ENCODE measurements at regions not wholly inside any gene's neighbourhood (a gene's known extent, or its start where the extent isn't known, plus 50 kb on each side); places are given as distances from the start of the nearest gene placed in this dataset.

- no peak overlapping the region for H2AFZ ChIP-seq
- no peak overlapping the region for H3K4me2 ChIP-seq (ENCODE audit: low read length)
- no peaks in the 10 kb centered on the region for H3K79me2 ChIP-seq
- no peak overlapping the region for H3K9ac ChIP-seq
- H3K4me1 ChIP-seq: no peaks in the 10 kb centered on the region
- H3K27me3 ChIP-seq (ENCODE audit: control insufficient read depth, insufficient read depth, low read length): no peaks in the 10 kb centered on the region
- H3K36me3 ChIP-seq (ENCODE audit: control insufficient read depth, insufficient read depth, low read length): no peaks in the 10 kb centered on the region
- no peak overlapping the region for H3K27ac ChIP-seq
- H3K4me3 ChIP-seq (ENCODE audit: low read depth, low read length): no peak overlapping the region
- H3K9me3 ChIP-seq (ENCODE audit: control insufficient read depth, low read length): no peaks in the 10 kb centered on the region
- TF ChIP-seq CTCF (IDR thresholded peaks at IDR 0.05): no peak
These were observed 407.5 kb upstream of the MGAT4C start for GRCh38 chr12:86663716-86664115.

- no peaks in the 10 kb centered on the region for H3K9me3 ChIP-seq (ENCODE audit: control insufficient read depth, low read length)
- H3K36me3 ChIP-seq (ENCODE audit: control insufficient read depth, insufficient read depth, low read length): no peaks in the 10 kb centered on the region
- H2AFZ ChIP-seq: no peak overlapping the region
- H3K27me3 ChIP-seq (ENCODE audit: control insufficient read depth, insufficient read depth, low read length): no peaks in the 10 kb centered on the region
- no peak for TF ChIP-seq CTCF (IDR thresholded peaks at IDR 0.05)
- H3K9ac ChIP-seq: no peak overlapping the region
- no peaks in the 10 kb centered on the region for H3K4me1 ChIP-seq
- no peak overlapping the region for H3K27ac ChIP-seq
- no peaks in the 10 kb centered on the region for H3K79me2 ChIP-seq
- H3K4me3 ChIP-seq (ENCODE audit: low read depth, low read length): no peak overlapping the region
- H3K4me2 ChIP-seq (ENCODE audit: low read length): no peak overlapping the region
These were observed 407.0 kb upstream of the MGAT4C start for GRCh38 chr12:86663173-86663572.

- TF ChIP-seq CTCF (IDR thresholded peaks at IDR 0.05): no peak
- H3K9ac ChIP-seq: no peak overlapping the region
- H3K27ac ChIP-seq: no peak overlapping the region
- no peaks in the 10 kb centered on the region for H3K27me3 ChIP-seq (ENCODE audit: control insufficient read depth, insufficient read depth, low read length)
- no peaks in the 10 kb centered on the region for H3K4me1 ChIP-seq
- no peaks in the 10 kb centered on the region for H3K9me3 ChIP-seq (ENCODE audit: control insufficient read depth, low read length)
- no peaks in the 10 kb centered on the region for H3K36me3 ChIP-seq (ENCODE audit: control insufficient read depth, insufficient read depth, low read length)
- H3K79me2 ChIP-seq: no peaks in the 10 kb centered on the region
- no peak overlapping the region for H2AFZ ChIP-seq
- H3K4me2 ChIP-seq (ENCODE audit: low read length): no peak overlapping the region
- no peak overlapping the region for H3K4me3 ChIP-seq (ENCODE audit: low read depth, low read length)
These were observed 406.3 kb upstream of the MGAT4C start for GRCh38 chr12:86662464-86662863.

- H3K79me2 ChIP-seq: no peaks in the 10 kb centered on the region
- H2AFZ ChIP-seq: no peak overlapping the region
- no peak overlapping the region for H3K27ac ChIP-seq
- H3K27me3 ChIP-seq (ENCODE audit: control insufficient read depth, insufficient read depth, low read length): no peaks in the 10 kb centered on the region
- H3K4me2 ChIP-seq (ENCODE audit: low read length): no peak overlapping the region
- H3K36me3 ChIP-seq (ENCODE audit: control insufficient read depth, insufficient read depth, low read length): no peaks in the 10 kb centered on the region
- no peaks in the 10 kb centered on the region for H3K4me1 ChIP-seq
- no peak for TF ChIP-seq CTCF (IDR thresholded peaks at IDR 0.05)
- H3K9ac ChIP-seq: no peak overlapping the region
- H3K9me3 ChIP-seq (ENCODE audit: control insufficient read depth, low read length): no peaks in the 10 kb centered on the region
- H3K4me3 ChIP-seq (ENCODE audit: low read depth, low read length): no peak overlapping the region
These were observed 404.4 kb upstream of the MGAT4C start for GRCh38 chr12:86660488-86661147.

GRCh38 chr12:86659985-86660384 is 403.8 kb upstream of the MGAT4C start:
- H2AFZ ChIP-seq: no peak overlapping the region
- H3K36me3 ChIP-seq (ENCODE audit: control insufficient read depth, insufficient read depth, low read length): no peaks in the 10 kb centered on the region
- no peaks in the 10 kb centered on the region for H3K27me3 ChIP-seq (ENCODE audit: control insufficient read depth, insufficient read depth, low read length)
- TF ChIP-seq CTCF (IDR thresholded peaks at IDR 0.05): no peak
- no peak overlapping the region for H3K27ac ChIP-seq
- no peaks in the 10 kb centered on the region for H3K9me3 ChIP-seq (ENCODE audit: control insufficient read depth, low read length)
- no peak overlapping the region for H3K4me3 ChIP-seq (ENCODE audit: low read depth, low read length)
- H3K4me1 ChIP-seq: no peaks in the 10 kb centered on the region
- no peaks in the 10 kb centered on the region for H3K79me2 ChIP-seq
- H3K4me2 ChIP-seq (ENCODE audit: low read length): no peak overlapping the region
- no peak overlapping the region for H3K9ac ChIP-seq

Measured in parathyroid adenoma (tissue), 2 donors.